ENCODE measurements at regions not wholly inside any gene's neighbourhood (a gene's known extent, or its start where the extent isn't known, plus 50 kb on each side); places are given as distances from the start of the nearest gene placed in this dataset.
"Not testable (repeated sequence)": the region's sequence is repeated elsewhere in the genome, so short reads cannot be mapped to it uniquely, and the experiment has no call there.

GRCh38 chr11:31957674-31958073 is 133.2 kb upstream of the RCN1 start:
- no peak for DNase-seq (ENCODE audit: low read depth)

- DNase-seq (ENCODE audit: low read depth), result no peak
Observed at GRCh38 chr11:31956310-31956709, 134.6 kb upstream of the RCN1 start.

DNA sequence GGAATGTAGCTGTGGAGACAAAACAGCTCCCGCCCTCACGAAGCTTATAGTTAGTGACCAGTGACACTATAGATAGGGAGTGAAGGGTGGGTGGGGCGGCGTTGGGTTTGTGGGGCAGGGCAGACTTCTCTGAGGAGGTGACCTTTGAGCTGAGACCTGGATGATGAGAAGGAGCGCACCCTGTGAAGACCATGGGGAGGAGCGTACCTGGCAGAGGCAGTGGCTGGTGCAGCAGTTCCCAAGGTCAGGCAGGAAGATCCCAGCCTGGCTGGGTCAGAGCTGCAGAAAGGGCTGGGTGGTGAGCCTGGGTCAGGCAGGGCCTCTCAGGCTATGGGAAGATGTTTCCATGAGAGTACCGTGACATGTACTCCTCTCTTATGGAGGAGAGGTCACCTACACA is 135.0 kb upstream of the RCN1 start:
- DNase-seq (ENCODE audit: low read depth), result no peak

GRCh38 chr11:31953803-31954327 is 137.0 kb upstream of the RCN1 start:
- no peak for DNase-seq (ENCODE audit: low read depth)

DNA sequence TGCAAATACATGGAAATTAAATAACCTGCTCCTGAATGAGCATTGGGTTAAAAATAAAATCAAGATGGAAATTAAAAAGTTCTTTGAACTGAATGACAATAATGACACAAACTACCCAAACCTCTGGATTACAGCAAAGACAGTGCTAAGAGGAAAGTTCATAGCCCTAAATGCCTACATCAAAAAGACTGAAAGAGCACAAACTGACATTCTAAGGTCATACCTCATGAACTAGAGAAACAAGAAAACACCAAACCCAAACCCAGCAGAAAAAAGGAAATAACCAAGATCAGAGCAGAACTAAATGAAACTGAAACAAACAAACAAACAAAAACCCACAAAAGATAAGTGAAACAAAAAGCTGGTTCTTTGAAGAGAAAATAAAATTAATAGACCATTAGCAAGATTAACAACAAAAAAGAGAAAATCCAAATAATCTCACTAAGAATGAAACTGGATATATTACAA is 138.6 kb upstream of the PAX6 start:
- DNase-seq (ENCODE audit: low read depth), result not testable (repeated sequence)

DNA sequence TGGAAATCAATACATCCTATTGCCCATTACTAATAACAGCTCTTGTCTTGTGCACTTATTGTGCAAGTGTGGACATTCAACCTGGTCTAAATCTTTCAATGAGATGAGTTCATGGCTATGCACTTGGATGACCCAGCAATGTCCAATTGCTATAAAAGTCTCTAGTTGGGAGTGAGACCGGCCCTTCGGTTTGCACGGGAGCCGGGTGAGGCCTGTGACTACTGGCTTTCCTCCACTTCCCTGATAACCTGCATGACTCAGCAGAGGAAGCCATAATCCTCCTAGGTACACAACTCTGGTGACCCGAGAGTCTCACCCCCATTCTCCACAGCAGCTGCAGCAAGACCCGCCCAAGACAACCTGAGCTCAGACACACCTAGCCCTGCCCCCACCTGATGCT is 135.9 kb upstream of the PAX6 start:
- DNase-seq (ENCODE audit: low read depth), result no peak

DNA sequence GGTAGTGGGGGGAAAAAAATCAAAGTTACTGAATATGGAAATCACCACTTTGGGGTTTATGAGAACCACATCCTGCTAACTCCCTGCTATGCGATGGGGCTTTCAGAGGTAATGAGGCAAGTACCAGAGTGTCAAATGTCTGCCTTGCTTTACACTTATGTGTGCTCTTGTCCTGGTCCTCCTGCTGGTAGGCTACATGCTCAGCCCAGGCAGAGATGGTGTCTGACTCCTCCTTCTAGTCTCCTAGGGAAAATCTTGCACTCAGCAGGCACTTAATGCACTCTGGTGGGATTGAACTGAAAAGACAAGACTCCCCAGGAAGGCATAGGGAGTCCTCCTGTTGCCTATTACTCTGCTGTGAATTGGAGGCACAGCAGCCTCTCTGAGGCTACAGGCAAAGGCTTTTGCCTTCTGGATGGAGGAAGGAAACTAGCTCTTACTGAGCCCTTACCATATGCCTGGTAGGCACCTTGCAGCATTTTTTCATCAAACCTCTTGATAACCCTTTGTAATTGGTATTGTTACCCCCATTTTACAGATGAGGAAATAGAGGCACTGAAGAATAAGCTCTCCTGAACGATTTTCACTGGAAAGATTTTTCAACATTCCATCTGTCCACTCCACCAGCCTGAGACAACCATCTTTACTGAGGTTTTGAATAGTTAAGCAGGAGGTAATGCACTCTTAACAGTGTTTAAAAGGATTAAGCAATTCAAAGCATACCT is 132.1 kb upstream of the PAX6 start:
- DNase-seq (ENCODE audit: low read depth), result no peak

DNA sequence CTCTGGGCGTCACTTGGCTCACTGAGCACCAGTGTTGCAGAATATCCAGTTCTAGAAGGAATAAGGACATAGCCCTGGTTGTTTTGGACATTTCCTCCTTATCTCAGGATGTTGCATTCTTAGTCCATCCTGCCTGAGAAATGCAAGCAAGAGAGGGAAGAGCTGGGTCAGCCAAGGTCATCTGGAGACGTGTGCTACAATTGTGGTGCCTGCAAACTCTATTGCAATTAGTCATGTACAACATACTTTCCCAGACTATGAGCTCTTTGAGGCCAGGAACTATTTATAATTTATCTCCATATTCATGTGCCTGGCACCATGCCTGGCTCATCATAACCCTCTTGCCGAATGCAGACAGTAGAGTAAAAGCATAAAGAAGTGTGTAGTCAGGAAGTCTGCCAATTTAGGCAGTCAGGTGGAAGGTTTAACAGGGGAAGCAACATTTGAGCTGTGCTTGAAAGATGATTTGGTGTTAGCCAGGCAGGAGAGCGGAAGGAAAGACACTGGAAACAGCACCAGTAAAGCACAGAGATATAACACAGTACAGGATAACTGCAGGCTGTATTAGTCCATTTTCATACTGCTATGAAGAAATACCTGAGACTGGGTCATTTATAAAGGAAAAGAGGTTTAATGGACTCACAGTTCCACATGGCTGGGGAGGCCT is 129.4 kb upstream of the PAX6 start:
- no peak for DNase-seq (ENCODE audit: low read depth)

DNA sequence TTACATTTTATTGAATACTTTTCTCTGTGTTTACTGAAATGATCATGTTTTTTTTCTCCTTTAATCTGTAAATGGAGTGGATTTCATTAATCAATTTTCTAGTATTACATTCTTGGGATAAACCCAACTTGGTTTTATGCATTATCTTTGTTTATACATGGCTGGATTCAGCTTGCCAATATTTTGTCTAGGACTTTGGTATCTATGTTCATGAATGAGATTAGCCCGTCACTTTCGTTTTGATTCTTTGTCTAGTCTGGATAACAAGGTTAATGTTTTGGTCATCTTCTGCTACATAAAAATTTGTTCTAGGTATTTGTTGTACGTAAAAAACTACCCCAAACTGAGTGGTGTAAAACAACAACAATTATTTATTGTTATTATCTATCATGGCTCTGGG is 127.9 kb upstream of the PAX6 start:
- no peak for DNase-seq (ENCODE audit: low read depth)

- DNase-seq (ENCODE audit: low read depth), result no peak
Observed at GRCh38 chr11:31936312-31936711, 125.2 kb upstream of the PAX6 start.

DNA sequence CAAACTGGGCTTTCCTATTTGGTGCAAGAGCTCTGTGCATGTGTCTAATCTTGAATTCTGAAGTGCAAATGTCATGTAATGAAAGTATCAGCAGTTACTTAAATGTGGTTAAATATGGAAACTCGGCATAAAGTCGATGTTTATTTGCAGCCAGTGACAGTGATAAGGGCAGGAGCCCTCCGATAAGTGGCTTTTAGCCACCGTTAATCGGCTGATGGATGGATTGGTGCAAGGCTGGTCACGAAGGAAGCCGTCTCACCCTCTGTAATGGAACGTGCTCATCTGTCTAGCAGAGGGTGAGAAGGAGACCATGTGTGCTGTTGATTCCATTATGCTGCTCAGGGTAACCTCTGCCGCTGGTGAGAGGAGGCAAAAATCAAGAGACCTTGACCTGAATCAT is 121.8 kb upstream of the PAX6 start:
- DNase-seq (ENCODE audit: low read depth), result no peak

GRCh38 chr11:31927982-31928381 is 116.9 kb upstream of the PAX6 start:
- no peak for DNase-seq (ENCODE audit: low read depth)

DNA sequence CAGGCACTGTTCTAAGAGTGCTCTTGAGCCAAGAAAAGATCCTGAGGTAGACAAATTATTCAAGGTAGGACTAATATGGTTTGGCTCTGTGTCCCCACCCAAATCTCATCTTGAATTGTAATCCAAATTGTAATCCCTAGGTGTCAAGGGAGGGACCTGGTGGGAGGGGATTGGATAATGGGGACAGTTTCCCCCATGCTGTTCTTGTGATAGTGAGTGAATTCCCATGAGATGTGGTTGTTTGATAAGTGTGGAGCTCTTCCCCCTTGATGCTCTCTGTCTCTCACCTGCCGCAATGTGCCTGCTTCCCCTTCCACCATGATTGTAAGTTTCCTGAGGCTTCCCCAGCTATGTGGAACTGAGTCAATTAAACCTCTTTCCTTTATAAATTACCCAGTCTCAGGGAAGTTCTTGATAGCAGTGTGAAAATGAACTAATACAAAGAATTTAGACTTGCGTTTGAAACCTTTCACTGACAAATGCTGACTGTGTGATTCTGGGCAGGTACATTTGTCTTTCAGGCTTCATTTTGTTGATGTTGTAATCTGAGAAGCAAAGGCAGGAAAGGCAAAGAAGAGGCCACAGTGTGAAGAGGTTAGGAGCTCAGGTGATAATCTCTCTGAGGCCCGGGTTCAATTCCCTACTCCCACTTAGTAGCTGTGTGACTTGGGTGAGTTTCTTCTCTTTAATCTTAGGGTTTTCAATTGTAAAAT is 115.8 kb upstream of the PAX6 start:
- no peak for DNase-seq (ENCODE audit: low read depth)

- DNase-seq (ENCODE audit: low read depth), result no peak
Observed at GRCh38 chr11:31926106-31926505, 115.0 kb upstream of the PAX6 start.

- no peak for DNase-seq (ENCODE audit: low read depth)
Observed at GRCh38 chr11:31922450-31922849, 111.3 kb upstream of the PAX6 start.

GRCh38 chr11:31921081-31921480 is 110.0 kb upstream of the PAX6 start:
- no peak for DNase-seq (ENCODE audit: low read depth)

DNA sequence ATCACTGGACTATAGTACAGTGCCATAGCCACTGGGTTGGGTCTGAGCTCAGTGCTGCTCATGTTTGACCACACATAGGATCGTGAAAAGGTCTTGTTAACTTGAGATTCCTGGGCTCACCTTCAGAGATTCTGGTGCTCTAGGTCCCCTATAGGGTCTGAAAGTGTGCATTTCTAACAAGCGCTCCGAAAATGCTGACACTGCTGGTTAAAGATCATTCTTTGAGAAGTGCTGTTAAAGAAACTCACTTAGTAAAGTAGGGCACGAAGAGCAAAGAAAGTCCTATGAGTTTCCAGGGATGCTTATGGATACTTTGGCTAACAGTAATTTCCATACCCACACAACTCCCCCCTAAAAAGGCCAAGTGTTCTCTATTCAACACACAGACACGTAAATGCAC is 108.1 kb upstream of the PAX6 start:
- DNase-seq (ENCODE audit: low read depth), result no peak

GRCh38 chr11:31915867-31916266 is 104.7 kb upstream of the PAX6 start:
- no peak for DNase-seq (ENCODE audit: low read depth)

DNA sequence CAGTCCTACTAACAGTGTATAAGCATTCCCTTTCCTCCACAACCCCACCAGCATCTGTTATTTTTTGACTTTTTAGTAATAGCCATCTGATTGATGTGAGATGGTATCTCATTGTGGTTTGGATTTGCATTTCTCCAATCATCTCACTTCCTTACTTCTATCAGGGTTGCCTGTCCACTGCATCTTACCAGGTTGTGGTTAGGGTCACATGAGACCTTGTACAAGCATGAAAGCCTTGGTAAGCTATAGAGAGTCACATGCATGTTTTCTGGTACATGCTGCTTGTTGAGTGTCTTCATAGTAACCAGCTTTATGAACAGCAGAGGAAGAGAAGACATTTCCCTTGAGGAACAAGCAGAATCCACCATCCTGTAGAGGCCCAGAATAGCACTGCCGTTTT is 102.9 kb upstream of the PAX6 start:
- DNase-seq (ENCODE audit: low read depth), result no peak

DNA sequence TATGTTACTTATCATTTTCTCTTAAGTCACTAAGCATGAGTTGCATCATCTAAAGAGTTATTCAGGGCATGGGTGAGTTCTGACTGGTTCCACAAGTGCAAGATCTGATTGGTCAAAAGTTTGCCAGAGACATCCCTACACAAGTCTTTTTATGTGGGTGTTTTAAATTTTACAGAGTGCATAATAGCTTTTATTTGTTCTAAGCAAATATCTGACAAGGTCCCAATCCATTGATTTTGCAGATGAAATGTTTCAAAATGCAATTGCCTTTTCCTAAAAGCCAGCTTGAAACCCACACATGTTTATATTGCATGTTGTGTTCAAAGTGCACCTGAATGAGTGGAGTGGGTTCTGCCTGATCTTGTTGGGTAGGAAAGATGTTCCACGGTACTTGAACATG is 101.7 kb upstream of the PAX6 start:
- DNase-seq (ENCODE audit: low read depth), result no peak

DNA sequence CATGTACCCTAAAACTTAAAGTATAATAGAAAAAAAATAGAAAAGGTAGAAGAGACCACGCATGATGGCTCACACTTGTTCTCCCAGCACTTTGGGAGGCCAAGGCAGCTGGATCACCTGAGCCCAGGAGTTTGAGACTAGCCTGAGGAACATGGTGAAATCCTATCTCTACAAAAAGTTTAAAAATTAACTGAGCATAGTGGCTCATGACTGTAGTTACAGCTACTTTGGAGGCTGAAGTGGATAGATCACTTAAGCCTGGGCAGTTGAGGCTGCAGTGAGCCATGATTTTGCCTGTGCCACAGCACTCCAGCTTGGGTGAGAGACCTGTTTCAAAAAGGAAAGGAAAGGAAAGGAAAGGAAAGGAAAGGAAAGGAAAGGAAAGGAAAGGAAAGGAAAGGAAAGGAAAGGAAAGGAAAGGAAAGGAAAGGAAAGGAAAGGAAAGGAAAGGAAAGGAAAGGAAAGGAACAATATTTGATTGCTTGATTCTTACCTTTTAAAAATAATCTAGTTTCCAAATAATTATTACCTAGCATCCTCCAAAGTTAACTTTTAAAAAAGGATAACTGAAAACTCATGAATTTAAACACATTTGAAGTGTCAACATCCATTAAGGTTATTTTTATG is 99.9 kb upstream of the PAX6 start:
- DNase-seq (ENCODE audit: low read depth), result no peak

GRCh38 chr11:31903225-31904074 is 92.3 kb upstream of the PAX6 start:
- no peak for DNase-seq (ENCODE audit: low read depth)
